Mucosa of gallbladder (tissue), 1 donor: ENCODE measurements at regions not wholly inside any gene's neighbourhood (a gene's known extent, or its start where the extent isn't known, plus 50 kb on each side); places are given as distances from the start of the nearest gene placed in this dataset.

Source experiments
- DNase-seq: peaks from one replicate; pipeline ENCODE4 v3.0.0-alpha.2; 2020; ENCODE audit warnings: low spot score
- donor health status: DM: no; HTN: no; CAD: no.

- no peak for DNase-seq
Observed at GRCh38 chr10:28926932-28927331, 249.6 kb downstream of the BAMBI start.

- DNase-seq, result peak; percentile 69
Observed at GRCh38 chr10:28928484-28928883, 251.2 kb downstream of the BAMBI start.

- DNase-seq, result no peak
Observed at GRCh38 chr10:28929942-28930341, 252.6 kb downstream of the BAMBI start.

DNA sequence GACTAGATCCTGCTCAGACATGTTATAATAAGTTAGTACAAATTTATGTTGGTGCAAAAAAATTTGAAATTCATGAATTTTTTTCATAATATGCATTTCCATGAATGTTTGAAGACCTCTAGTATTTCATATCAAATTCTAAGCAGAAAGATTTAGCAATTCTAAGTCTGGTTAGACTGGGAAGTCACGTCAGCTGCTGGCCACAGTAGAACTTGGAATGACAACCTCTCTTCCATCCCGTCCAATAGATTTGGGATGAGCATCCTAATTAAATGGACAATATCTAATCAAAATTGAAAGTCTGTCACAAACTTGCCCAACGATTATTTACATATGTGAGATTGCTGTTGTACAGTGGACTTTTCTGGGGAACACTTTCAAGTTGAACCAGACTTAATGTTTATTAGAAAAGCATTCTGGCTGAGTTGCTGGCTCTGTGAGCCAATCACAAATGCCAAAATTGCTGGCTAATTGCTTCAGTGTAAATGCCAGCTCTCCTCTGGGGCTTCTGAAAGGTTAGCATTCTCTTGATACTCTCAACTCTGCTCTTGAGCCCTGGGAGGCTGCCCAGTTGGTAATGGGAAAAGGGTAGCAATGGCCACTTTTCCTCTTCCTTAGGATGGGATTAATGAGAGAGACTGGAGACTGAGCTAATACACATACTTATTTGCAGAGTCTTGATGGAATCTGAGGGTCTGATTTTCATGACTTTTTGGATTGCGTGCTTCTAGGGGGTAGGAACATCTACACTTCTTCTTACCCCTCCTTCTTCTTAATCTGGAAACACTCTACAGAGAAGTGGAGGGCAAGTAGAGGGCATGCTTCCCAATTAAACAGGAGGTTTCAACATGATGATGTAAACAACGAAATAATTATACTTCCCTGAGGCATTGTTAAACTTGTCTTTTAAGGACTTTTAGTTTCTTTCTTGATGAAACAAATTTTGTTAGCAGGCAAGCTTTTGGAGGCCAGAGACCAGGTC lies 253.5 kb downstream of the BAMBI start:
- DNase-seq, result no peak

GRCh38 chr10:28935061-28935460 lies 257.7 kb downstream of the BAMBI start:
- no peak for DNase-seq

GRCh38 chr10:28937959-28938358 lies 260.6 kb downstream of the BAMBI start:
- DNase-seq, result no peak

DNA sequence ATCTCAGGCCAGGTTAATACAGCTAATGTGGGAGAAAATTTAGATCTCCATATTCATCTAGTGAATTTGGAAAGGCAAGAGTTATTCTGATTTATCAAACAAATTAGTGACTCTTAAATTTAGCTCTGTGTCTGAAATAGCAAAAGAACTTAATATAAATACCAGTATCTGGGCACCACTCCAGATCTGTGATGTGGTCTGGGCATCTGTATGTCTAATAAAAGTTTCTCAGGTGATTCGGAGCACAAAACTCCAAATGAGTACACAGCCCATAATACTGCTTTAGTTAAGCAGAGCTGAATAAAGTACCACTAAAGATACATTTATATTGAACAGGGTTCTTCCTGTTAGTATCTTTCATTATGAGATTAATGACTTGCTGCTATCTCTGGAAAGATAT lies 261.4 kb downstream of the BAMBI start:
- no peak for DNase-seq

- DNase-seq, result peak; percentile 53
Observed at GRCh38 chr10:28939281-28940157, 262.2 kb downstream of the BAMBI start.

DNA sequence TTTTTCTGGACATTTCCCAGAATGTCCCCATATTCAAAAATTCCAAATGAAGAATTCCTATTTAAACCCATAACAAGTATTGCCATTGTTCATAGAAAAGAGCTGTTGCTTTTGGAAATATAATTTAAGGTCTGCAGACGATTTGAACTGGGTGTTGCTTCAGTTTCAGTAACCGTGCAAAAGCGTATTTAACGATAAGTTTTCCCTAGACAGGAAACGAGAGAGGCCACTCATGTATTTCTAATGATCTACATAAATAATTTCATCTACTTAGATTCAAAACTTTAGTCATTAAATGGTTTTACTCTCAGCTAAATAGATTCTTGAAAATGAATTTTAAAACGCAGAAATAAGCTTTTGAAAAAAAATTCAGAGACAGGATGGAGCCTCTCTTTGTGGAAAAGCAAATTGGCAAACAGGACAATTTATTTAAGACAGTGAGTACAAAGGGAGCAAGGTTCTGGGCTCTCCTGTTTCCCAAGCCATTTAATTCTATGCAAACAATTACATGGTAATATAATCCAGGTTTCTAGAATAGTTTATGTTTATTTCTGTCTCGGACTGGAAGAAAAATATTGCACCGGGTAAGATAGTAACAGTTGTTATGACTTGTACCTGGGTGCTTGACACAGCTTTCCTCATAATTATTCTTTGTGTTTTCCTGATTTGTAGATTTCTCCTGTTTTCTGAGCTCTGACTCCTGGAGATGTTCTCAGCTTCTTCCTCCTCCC lies 263.0 kb downstream of the BAMBI start:
- DNase-seq, result no peak

DNA sequence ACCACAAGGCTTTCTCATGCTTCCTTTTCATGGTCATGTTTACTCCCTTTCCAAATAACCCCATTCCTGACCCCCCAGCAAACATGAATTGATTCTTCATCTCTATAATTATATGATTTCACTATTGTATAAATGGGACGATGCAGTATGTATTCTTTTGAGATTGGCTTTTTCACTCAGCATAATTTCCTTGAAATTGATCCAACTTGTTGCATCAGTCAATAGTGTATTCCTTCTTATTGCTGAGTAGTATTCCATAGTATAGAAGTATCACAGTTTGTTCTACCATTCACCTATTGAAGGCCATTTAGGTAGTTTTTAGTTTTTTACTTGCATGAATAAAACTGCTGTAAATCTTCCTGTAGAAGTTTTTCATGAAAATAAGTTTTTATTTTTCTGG lies 264.7 kb downstream of the BAMBI start:
- DNase-seq, result no peak

DNA sequence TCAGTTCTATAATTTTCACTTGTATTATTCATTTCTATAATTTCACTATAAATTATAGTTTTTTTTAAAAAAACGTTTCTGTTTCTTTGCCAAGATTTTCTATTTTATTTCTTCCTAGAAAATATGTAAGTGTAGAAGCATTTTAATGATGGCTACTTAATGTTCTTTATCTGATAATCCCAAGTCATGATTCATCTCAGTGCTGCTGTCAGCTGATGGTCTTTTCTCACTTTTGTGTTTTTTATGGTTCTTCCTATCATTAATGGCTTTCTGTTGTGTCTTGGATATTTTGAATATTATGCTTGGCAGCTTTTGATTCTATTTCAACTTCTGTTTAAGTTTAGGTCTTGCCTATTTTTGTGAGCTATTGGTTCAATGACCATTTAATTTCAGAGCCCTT lies 268.6 kb downstream of the BAMBI start:
- DNase-seq, result no peak

DNA sequence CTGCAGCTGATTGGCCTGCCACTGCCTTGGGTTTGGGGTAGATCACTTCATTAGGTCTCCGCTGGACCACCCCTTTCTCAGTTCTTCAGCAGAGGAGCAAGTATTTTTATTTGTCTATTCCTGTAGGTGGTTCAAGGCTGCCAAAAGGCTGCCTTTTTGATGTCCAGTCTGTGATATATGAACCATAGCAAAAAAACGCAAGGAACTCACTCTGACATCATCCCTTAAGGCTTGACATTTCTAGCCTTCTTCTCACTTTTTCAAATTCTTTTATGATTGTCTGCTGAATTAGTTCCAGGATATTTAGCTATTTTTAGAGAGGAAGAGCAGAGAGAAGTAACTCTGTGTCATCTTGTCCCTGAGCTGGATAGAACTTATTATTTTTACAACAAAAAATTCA lies 269.2 kb downstream of the BAMBI start:
- no peak for DNase-seq

GRCh38 chr10:28947171-28947570 lies 269.9 kb downstream of the BAMBI start:
- DNase-seq, result no peak

GRCh38 chr10:28948046-28948445 lies 270.7 kb downstream of the BAMBI start:
- DNase-seq, result no peak

DNA sequence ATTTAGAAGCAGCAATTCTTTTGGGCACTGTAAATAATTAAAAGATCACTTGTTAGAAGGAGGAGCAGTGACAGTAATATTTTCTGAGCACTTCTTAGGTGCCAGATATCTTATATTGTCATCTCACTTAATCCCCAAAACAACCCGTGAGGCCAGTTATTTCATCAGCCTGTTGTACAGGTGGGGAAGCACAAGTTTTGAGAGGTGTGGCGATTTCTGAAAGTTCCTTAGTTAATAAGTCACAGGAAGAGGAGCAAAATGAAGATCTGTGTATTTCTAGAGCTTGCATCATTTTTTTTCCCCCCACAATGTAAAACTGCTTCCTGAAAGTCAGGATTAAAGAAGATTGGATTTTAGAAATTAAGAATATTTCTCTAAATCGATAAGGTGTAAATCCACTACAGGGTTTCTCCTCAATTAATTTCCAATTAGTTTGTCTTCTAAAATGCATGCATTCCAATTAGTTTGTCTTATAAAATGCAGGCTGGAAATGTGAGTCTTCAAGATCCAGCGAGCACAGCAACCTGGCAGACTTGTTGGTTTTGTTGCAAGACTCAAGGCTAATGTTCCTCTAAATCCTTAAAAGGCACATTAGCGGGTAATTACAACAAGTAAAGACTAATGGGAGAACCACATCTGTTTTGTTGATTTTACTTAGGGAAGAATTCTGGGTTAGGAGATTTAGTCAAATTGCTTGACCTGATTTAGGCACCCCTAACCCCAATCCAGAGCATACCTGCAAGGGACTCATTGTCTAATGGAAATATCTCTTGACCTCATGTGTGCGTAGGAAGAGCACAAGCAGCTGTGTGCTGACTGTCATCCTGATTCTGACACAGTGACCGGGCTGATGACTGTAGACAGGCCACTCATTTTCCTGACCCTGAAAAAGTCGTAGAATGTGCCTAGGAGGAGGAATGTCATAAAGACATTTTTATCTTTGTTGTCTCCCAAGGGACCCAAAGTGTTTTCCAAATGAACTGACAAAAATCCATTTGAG lies 272.0 kb downstream of the BAMBI start:
- DNase-seq, result no peak

GRCh38 chr10:28951484-28951883 lies 274.2 kb downstream of the BAMBI start:
- no peak for DNase-seq

- no peak for DNase-seq
Observed at GRCh38 chr10:28952523-28952922, 275.2 kb downstream of the BAMBI start.

GRCh38 chr10:28954211-28954610 lies 276.9 kb downstream of the BAMBI start:
- DNase-seq, result no peak

DNA sequence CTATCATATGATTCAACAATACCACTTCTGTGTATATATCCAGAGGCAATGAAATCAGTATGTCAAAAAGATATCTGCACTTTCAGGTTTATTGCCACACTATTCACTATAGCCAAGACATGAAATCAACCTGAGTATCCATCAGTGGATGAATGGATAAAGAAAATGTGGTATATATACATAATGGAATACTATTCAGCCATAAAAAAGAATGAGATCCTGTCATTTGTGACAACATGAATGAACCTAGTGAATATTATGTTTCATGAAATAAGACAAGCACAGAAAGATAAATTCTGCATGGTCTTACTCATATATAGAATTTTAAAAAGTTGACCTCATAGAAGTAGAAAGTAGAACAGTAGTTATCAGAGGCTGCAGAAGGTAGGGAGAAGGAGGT lies 281.1 kb downstream of the BAMBI start:
- no peak for DNase-seq

DNA sequence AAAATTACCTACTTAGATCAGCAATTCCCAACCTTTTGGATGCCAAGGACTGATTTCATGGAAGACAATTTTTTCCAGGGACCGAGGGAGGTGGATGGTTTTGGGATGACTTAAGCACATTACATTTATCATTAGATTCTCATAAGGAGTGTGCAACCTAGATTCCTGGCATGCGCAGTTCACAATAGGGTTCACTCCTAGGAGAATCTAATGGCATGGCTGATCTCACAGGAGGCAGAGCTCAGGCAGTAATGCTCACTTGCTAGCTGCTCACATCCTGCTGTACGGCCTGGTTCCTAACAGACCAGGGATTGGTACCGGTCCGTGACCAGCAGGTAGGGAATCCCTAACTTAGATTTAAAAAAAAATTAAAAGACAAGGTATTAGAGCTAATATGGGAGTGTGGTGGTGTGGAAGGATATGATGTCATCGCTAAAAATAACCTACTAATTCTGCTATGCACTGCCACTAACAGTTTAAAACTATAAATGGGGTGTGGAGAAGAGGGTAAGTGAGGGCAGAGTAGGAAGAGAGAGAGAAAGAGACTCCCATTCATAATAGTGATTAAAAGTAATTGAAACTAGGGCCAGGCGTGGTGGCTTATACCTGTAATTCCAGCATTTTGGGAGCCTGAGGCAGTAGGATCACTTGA lies 282.7 kb downstream of the BAMBI start:
- no peak for DNase-seq
